OCI-M2 (cell line): ENCODE measurements at regions not wholly inside any gene's neighbourhood (a gene's known extent, or its start where the extent isn't known, plus 50 kb on each side); places are given as distances from the start of the nearest gene placed in this dataset.

ENCODE experiments used
- DNase-seq: peaks from one replicate; lab custom pipeline; 2025; ENCODE audit not compliant: unreplicated experiment; lab: John Stamatoyannopoulos, UW

GRCh38 chr7:123401295-123401694 is 133.1 kb downstream of the IQUB start:
- no peak for DNase-seq

DNA sequence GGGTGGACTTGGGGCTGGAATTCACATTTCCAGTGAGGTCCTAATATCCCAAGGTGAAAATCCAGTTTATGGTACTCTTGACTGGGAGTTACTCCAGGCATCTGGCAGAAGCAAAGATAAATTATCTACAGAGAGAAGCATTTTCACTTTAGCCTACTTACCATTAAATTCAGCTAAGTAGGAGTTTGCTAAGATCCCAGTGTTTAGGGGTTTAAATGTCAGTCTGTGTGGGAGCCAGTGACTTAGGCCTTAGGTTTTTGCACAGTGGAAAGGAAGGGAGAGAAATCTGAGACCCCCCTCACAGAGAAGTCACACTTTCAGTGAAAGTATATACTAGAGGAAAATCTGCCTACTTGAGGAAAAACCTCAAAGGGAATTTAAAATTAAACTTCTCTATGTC is 134.2 kb downstream of the IQUB start:
- no peak for DNase-seq

GRCh38 chr7:123398921-123399320 is 135.5 kb downstream of the IQUB start:
- DNase-seq = no peak

DNA sequence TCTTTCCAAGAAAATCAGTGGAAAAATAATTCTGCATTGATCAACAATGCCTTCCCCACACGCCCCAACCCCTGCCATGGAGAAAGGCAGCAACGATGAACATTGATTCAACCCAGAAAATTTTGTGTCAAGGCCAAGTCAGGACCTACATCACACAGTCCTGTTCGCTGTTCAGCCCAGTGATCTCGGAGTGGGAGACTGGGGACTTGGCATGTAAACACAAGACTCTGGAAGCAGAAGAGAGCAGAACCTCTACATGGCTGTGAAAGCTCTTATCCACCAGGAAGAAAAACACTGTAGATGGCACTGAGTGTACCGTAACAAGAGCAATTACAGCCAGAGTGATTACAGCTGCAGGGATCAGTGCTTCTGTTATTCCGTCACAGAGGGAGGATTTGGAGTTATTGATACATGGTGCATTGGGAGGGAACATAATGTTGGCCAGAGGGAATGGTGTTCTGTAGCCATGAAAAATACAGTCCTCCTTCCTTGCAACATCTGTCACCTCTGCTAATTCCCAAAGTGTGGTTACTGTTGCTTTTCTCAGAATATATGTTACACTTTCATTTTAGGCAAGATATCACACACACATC is 136.6 kb downstream of the IQUB start:
- DNase-seq = no peak

GRCh38 chr7:123393623-123394022 is 140.8 kb downstream of the IQUB start:
- no peak for DNase-seq

DNA sequence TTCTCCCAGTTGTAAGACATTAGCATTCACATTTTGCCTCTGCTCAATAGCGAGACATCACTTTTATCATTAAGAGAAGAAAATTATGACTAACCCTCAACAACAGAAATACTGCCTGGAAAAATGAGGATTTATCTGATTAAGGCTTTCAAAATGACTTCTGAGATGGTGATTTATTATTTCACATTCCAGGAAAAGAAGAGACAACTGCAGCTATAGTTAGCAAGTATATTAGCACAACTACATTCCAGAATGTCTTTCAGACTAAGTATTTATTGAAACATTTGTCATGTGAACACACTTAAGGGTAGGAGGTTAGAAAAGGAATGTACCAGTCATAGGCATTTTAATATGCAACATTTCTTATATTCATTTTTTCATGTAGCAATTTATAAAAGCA is 162.0 kb downstream of the IQUB start:
- no peak for DNase-seq

DNA sequence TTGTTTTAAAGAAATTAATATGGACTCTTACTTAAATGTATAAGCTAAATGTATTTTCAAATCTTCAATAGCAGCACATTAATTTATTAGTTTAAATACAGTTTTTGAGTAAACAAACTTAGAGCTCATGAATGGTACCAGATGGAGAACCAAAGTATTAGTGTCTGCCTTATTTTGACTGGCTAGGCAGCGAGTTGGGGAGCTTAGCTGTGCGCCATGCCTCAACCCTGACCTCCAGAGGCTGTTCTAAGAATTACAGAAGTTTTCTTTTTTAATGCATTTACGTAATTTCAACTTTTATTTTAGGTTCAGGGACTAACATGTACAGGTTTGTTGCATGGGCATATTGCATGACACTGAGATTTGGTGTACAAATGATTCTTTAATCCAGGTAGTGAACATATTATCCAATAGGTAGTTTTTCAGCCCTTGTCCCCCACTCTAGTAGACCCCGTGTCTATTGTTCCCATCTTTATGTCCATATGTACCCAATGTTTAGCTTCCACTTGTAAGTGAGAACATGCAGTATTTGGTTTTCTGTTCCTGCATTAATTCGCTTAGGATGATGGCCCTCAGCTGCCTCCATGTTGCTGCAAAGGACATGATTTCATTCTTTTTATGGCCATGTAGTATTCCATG is 166.8 kb downstream of the IQUB start:
- DNase-seq = no peak

DNA sequence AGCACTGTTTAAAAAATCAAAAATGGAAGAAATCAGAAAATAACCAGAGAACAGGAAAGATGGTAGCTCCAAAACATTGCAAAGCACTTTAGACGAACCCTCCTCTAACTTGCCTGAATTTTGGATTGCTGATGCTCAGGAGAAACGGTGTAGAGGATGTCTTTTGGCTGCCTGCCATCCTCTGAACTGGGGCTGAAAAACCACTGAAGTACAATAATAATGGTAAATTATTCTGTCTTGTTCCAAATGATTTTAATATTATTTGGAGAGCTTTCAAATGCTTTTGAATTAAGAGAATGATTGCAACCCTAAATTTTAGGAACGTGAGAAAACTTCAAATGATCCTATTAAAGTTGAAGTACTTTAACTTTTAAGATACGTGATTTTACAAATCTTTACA is 167.3 kb upstream of the SLC13A1 start:
- no peak for DNase-seq

DNA sequence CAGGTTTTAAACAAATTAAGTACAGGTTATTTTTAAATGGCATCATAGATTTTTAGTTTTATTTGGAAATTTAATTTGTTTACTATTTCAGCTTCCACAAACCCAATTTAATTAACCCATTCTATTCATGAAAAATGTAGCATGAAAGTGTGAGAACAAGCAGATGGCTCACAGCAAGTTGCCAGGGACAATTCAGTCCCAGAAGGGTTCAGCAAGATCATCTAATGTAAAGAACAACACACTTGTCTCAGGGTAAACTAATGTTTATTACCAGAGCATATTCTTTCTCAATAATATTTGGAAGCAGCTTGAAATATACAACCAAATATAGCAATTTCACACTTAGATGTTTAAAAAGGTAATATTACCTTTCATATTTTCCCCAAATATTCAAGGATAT is 166.9 kb upstream of the SLC13A1 start:
- no peak for DNase-seq

DNA sequence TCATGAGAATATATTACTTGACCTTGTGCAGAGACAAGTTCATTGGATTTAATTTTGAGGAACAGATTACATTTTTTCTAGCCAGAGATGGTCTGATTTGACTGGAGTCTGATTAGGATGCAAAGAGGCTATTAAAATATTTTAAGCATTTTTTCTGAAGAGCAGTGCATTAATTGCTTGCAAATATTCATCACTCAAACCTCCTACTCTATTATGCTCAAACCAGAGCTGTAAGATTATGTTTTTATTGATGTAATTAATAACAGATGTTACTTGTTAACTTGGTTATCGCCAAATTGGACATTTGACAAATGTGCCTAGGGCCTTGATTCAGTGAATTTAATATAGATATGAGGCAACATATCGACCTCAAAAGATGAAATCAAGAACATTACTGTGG is 160.9 kb upstream of the SLC13A1 start:
- no peak for DNase-seq

GRCh38 chr7:123355576-123356190 is 155.9 kb upstream of the SLC13A1 start:
- DNase-seq = no peak

DNA sequence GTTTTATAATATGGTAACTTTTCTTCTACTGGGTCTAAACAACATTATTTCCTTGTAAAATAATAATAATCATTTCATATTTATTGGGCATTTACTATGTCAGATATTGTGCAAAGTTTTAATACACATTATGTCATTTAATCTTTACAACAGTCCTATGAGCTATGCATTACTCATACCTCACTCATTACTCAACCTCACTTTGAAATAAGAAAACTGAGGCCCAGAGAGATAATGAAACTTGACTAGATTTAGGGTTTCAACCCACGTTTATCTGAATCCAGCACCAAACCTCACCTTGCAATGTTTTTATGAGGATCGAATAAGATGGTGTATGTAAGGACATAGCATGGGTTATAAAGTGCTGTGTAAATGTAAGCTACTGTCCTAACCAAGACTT is 153.2 kb upstream of the SLC13A1 start:
- DNase-seq = no peak

GRCh38 chr7:123351516-123352505 is 152.0 kb upstream of the SLC13A1 start:
- DNase-seq = no peak

DNA sequence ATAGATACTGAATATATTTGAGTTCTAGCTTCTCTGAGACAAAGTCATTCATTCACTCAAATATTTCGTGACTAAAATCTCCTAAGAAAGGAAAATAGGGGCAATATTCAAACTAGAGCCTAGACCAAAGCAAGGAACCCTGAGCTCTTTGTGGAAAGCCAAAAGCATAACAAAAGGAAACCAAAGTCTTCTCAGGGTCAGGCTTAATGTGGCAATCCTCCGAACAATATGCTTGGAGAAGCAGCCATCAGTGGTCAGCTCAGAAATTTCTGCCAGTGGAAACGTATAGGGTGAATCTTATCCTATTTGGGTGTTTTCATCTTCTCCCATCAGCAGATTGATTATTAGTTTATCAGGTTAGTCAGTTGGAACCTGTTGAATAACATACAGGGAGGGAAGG is 151.3 kb upstream of the SLC13A1 start:
- no peak for DNase-seq

GRCh38 chr7:123348690-123349089 is 148.9 kb upstream of the SLC13A1 start:
- no peak for DNase-seq

DNA sequence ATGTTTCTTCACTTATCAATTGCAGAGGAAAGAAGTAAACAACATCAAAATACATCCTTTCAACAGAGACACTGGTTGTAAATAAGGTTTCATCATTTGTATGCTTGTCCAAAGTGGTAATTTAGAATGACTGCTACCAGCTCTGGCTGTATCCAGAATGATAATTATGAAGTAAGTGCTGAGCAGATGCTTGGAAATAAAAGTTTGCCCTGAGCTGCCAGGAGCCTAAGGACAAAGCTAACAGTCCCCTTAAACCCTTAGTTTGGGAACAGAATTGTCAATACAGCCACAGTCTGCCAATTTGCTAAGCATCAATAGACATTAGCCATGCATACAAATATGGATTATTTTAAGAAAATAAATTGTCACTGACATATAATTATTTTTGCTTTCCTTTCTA is 147.0 kb upstream of the SLC13A1 start:
- DNase-seq = no peak

DNA sequence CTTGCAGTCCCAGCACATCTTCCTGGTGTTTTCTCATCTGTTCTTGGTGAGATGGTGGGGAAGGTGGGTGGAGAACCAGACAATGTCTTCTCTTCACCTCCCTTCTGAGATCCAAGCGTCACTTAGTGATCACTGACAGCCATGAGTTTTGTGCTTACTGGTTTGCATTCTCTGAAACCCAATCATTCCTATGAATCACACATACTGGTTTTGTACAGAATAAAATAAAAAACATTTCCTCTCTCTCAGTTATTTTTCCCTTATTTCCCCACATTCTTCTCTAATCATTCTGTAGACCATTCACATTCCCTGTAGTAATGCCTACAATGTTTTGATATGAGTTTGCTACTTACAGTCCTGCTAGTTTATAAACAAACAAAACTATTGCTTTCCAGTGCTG is 143.8 kb upstream of the SLC13A1 start:
- no peak for DNase-seq

- DNase-seq = no peak
Observed at GRCh38 chr7:123341102-123341501, 141.3 kb upstream of the SLC13A1 start.

- no peak for DNase-seq
Observed at GRCh38 chr7:123338688-123339087, 138.9 kb upstream of the SLC13A1 start.

- DNase-seq = no peak
Observed at GRCh38 chr7:123329988-123330643, 130.3 kb upstream of the SLC13A1 start.

GRCh38 chr7:123327661-123328060 is 127.9 kb upstream of the SLC13A1 start:
- DNase-seq = no peak
